ENCODE measurements at regions not wholly inside any gene's neighbourhood (a gene's known extent, or its start where the extent isn't known, plus 50 kb on each side); places are given as distances from the start of the nearest gene placed in this dataset.
A peak's percentile ranks its signal among the peaks of the same experiment; 100 is the strongest.

DNA sequence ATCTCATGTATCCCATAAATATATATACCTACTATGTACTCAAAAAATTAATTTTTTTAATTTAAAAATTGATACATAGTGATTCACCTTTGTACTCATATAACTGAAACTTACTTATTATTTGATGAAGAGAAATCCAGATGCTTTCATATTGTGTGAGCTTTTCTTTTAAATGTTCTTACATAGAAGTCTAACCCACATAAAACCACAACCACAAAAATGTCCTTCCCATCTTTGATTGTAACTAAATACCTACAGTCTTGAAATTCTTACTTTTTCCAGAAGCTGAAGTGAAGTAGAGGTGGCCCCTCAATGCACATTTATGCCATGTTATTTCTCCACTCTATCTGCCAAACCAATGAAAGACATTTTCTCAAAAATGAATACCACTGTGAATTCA is 117.9 kb upstream of the COL5A2 start:
- no peaks in the 10 kb centered on the region for H3K27me3 ChIP-seq (ENCODE audit: control insufficient read depth in 2 of 2, insufficient read depth in 2 of 2, low read length in 2 of 2)
- H3K27me3 Mint-ChIP-seq, result no peaks in the 10 kb centered on the region
- H3K9me3 ChIP-seq (ENCODE audit: control insufficient read depth in 2 of 3, low read length in 3 of 3), result no peaks in the 10 kb centered on the region
- H3K4me3 Mint-ChIP-seq, result peak overlapping the region in 9 of 10 donors; percentile 28 to 77 (median 66)
- no peak overlapping the region for H3K4me3 ChIP-seq (ENCODE audit: low read length)
- no peaks in the 10 kb centered on the region for H3K36me3 ChIP-seq (ENCODE audit: control insufficient read depth in 2 of 3, insufficient read depth in 3 of 3, low read length in 3 of 3)
- peak overlapping the region in 6 of 9 donors; percentile 13 to 81 (median 52) for H3K27ac Mint-ChIP-seq
- DNase-seq (peak in 4 of 9 donors; percentile 29 to 45 (median 44)), ATAC-seq (no peak)
- peaks cover 0 to 6% (median under 1%) of the 10 kb centered on the region in 5 donors for H3K36me3 Mint-ChIP-seq
- peaks cover 38 to 82% (median 73%) of the 10 kb centered on the region in 7 donors for H3K4me1 Mint-ChIP-seq
- no peak overlapping the region for H3K27ac ChIP-seq (ENCODE audit: low read depth, low read length)
- peaks cover 35 to 62% of the 10 kb centered on the region in 2 donors for H3K4me1 ChIP-seq (ENCODE audit: control insufficient read depth in 2 of 2, insufficient read depth in 2 of 2, low read length in 2 of 2)
- intact Hi-C loops (cut with micrococcal nuclease), result no loop called here
- ChIA-PET CTCF (interaction anchor here (2.2 kb wide), 1 partner anchor 10 kb away, joined by 7 read pairs; no protein-coding TSS in a partner anchor), POLR2A (no interaction called here)
- H3K9me3 Mint-ChIP-seq, result peaks cover 0 to 18% (median 0%) of the 10 kb centered on the region in 11 donors

DNA sequence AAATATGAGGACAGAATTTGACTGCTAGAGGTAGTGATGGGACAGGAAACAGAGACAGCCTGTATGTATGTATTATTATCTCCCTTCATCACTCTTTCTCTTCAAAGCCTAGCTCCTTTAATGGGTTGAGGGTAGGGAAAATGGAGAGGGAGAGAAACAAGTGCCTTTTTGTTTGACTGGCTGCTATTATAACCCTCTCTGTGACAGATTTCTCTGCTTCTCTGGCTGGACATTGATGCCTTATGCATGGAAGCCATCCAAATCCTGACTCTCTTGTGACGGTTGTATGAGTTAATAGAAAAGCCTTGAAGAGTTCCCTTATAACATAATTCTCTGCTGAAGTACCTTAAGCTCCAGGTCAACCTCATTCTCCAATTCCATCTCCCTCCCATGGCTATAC is 118.5 kb upstream of the COL5A2 start:
- Mint-ChIP-seq H3K4me1 (peaks cover 43 to 88% (median 79%) of the 10 kb centered on the region in 7 donors), H3K27ac (peak overlapping the region in 4 of 9 donors; percentile 40 to 81 (median 56))
- intact Hi-C loops (cut with micrococcal nuclease), result loop anchor here in 1 of 2 donors (2.0 kb wide), 1 partner anchor 15 kb away; no protein-coding TSS in a partner anchor

DNA sequence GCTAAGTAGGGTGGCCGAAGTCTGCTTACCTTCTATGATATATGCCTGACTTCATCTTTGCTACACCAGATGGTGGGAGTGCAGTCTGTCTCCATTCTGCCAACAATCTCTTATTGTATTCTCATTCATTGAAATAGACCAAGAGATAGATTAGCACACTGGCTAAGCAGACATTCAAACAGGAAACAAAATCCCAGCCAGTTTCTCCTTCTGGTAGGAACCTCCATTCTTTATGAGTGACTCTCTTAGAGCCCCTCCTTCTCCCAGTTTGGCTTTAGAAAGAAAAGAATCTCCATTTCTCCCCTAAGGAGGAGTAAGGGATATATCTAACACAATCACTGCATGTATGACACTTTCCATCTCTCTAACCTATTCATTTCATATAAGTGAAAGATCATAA is 118.9 kb upstream of the COL5A2 start:
- H3K4me3 Mint-ChIP-seq, result peak overlapping the region in 8 of 10 donors; percentile 38 to 77 (median 62)
- ATAC-seq (no peak), DNase-seq (no peak)
- peaks cover 46 to 92% (median 83%) of the 10 kb centered on the region in 7 donors for H3K4me1 Mint-ChIP-seq
- POLR2A ChIA-PET, result interaction anchor here (0.6 to 0.7 kb wide), 2 partner anchors 183 to 203 kb away, joined by 3 read pairs; no protein-coding TSS in a partner anchor
- no peaks in the 10 kb centered on the region for H3K27me3 ChIP-seq (ENCODE audit: control insufficient read depth in 2 of 2, insufficient read depth in 2 of 2, low read length in 2 of 2)
- peaks cover 0 to 6% (median 4%) of the 10 kb centered on the region in 5 donors for H3K36me3 Mint-ChIP-seq
- peaks cover 0 to 20% (median 0%) of the 10 kb centered on the region in 11 donors for H3K9me3 Mint-ChIP-seq
- no peak overlapping the region for H3K4me3 ChIP-seq (ENCODE audit: low read length)
- no peaks in the 10 kb centered on the region for H3K9me3 ChIP-seq (ENCODE audit: control insufficient read depth in 2 of 3, low read length in 3 of 3)
- CTCF ChIA-PET, result no interaction called here
- no peaks in the 10 kb centered on the region for H3K27me3 Mint-ChIP-seq
- H3K4me1 ChIP-seq (ENCODE audit: control insufficient read depth in 2 of 2, insufficient read depth in 2 of 2, low read length in 2 of 2), result peaks cover 42 to 73% of the 10 kb centered on the region in 2 donors
- intact Hi-C loops (cut with micrococcal nuclease), result loop anchor here in 1 of 2 donors (2.0 kb wide), 1 partner anchor 14 kb away; no protein-coding TSS in a partner anchor
- H3K27ac Mint-ChIP-seq, result peak overlapping the region in 5 of 9 donors; percentile 21 to 81 (median 48)
- no peaks in the 10 kb centered on the region for H3K36me3 ChIP-seq (ENCODE audit: control insufficient read depth in 2 of 3, insufficient read depth in 3 of 3, low read length in 3 of 3)
- H3K27ac ChIP-seq (ENCODE audit: low read depth, low read length), result no peak overlapping the region

More for the DNA sequence above, 118.5 kb upstream of the COL5A2 start:
- no peak for DNase-seq
- H3K9me3 Mint-ChIP-seq, result peaks cover 0 to 18% (median 0%) of the 10 kb centered on the region in 11 donors
- peaks cover 37 to 68% of the 10 kb centered on the region in 2 donors for H3K4me1 ChIP-seq (ENCODE audit: control insufficient read depth in 2 of 2, insufficient read depth in 2 of 2, low read length in 2 of 2)
- H3K27me3 ChIP-seq (ENCODE audit: control insufficient read depth in 2 of 2, insufficient read depth in 2 of 2, low read length in 2 of 2), result no peaks in the 10 kb centered on the region
- H3K9me3 ChIP-seq (ENCODE audit: control insufficient read depth in 2 of 3, low read length in 3 of 3), result no peaks in the 10 kb centered on the region
- H3K36me3 ChIP-seq (ENCODE audit: control insufficient read depth in 2 of 3, insufficient read depth in 3 of 3, low read length in 3 of 3), result no peaks in the 10 kb centered on the region
- ChIA-PET POLR2A (interaction anchor here (0.7 kb wide), 1 partner anchor 203 kb away, joined by 3 read pairs; no protein-coding TSS in a partner anchor), CTCF (interaction anchor here (2.2 kb wide), 1 partner anchor 10 kb away, joined by 7 read pairs; no protein-coding TSS in a partner anchor)
- no peak overlapping the region for H3K27ac ChIP-seq (ENCODE audit: low read depth, low read length)
- no peak for ATAC-seq
- peaks cover 0 to 6% (median 4%) of the 10 kb centered on the region in 5 donors for H3K36me3 Mint-ChIP-seq
- no peak overlapping the region for H3K4me3 ChIP-seq (ENCODE audit: low read length)
- H3K4me3 Mint-ChIP-seq, result peak overlapping the region in 8 of 10 donors; percentile 38 to 77 (median 62)
- H3K27me3 Mint-ChIP-seq, result no peaks in the 10 kb centered on the region

DNA sequence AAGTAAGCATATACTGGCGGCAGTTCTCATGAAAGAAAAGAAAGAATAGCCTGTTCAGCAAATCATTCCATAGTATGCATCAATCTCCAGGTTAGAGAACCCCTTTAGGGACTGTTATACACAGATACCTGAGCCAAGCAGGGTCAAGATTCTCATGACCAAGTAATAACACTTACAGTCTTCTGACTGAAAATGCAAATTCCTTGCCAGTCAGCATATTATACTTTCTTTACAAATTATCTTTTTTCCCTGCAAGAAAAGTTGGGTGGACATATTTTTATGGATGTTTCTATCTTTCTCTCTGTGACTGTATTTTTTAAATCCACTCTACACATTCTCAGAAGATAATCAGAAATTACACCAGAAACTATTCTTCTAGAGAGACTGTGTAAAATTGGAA is 120.4 kb upstream of the COL5A2 start:
- POLR2A ChIA-PET, result no interaction called here
- Histone ChIP-seq H3K4me1 (ENCODE audit: control insufficient read depth in 2 of 2, insufficient read depth in 2 of 2, low read length in 2 of 2) (peaks cover 52 to 87% of the 10 kb centered on the region in 2 donors), H3K36me3 (ENCODE audit: control insufficient read depth in 2 of 3, insufficient read depth in 3 of 3, low read length in 3 of 3) (no peaks in the 10 kb centered on the region), H3K27me3 (ENCODE audit: control insufficient read depth in 2 of 2, insufficient read depth in 2 of 2, low read length in 2 of 2) (no peaks in the 10 kb centered on the region), H3K27ac (ENCODE audit: low read depth, low read length) (no peak overlapping the region), H3K9me3 (ENCODE audit: control insufficient read depth in 2 of 3, low read length in 3 of 3) (no peaks in the 10 kb centered on the region), H3K4me3 (ENCODE audit: low read length) (no peak overlapping the region)
- DNase-seq, result no peak
- Mint-ChIP-seq H3K27me3 (no peaks in the 10 kb centered on the region), H3K27ac (peak overlapping the region in 3 of 9 donors; percentile 81 to 86 (median 83)), H3K4me3 (peak overlapping the region in 8 of 10 donors; percentile 5 to 81 (median 65)), H3K9me3 (peaks cover 0 to 24% (median 0%) of the 10 kb centered on the region in 11 donors), H3K36me3 (peaks cover 0 to 9% (median 4%) of the 10 kb centered on the region in 5 donors), H3K4me1 (peaks cover 57 to 98% (median 91%) of the 10 kb centered on the region in 7 donors)
- intact Hi-C loops (cut with micrococcal nuclease), result loop anchor here (2.0 to 5.0 kb wide), 8 partner anchors 13 to 482 kb away; partner anchors contain the start of genes ASNSD1 (in 1 of the 2), ORMDL1 (in 1 of the 2), PMS1 (in 1 of the 2) and SLC40A1 (in 1 of the 2)
- ATAC-seq, result no peak
- CTCF ChIA-PET, result interaction anchor here (1.2 kb wide), 1 partner anchor 10 kb away, joined by 3 read pairs; no protein-coding TSS in a partner anchor

DNA sequence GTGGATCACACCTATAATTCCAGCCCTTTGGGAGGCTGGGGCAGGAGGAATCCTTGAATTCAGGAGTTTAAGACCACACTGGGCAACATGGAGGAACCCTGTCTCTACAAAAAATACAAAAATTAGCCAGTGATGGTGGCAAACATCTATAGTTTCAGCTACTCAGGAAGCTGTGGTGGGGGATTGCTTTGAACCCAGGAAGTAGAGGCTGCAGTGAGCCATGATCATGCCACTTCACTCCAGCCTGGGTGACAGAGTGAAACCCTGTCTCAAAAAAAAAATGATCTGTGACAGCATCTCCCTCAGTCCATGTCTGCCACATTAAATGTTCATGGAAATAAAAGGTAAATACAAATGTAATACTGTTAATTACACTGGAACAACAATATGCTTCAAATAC is 121.4 kb upstream of the COL5A2 start:
- Histone ChIP-seq H3K9me3 (ENCODE audit: control insufficient read depth in 2 of 3, low read length in 3 of 3) (no peaks in the 10 kb centered on the region), H3K36me3 (ENCODE audit: control insufficient read depth in 2 of 3, insufficient read depth in 3 of 3, low read length in 3 of 3) (no peaks in the 10 kb centered on the region), H3K27ac (ENCODE audit: low read depth, low read length) (no peak overlapping the region), H3K4me1 (ENCODE audit: control insufficient read depth in 2 of 2, insufficient read depth in 2 of 2, low read length in 2 of 2) (peaks cover 56 to 92% of the 10 kb centered on the region in 2 donors), H3K27me3 (ENCODE audit: control insufficient read depth in 2 of 2, insufficient read depth in 2 of 2, low read length in 2 of 2) (no peaks in the 10 kb centered on the region), H3K4me3 (ENCODE audit: low read length) (no peak overlapping the region)
- intact Hi-C loops (cut with micrococcal nuclease), result loop anchor here (2.0 to 5.0 kb wide), 7 partner anchors 106 to 481 kb away; partner anchors contain the start of genes ASNSD1 (in 1 of the 2), ORMDL1 (in 1 of the 2), PMS1 (in 1 of the 2) and SLC40A1 (in 1 of the 2)
- Mint-ChIP-seq H3K4me3 (peak overlapping the region; percentile 63 to 81 (median 72)), H3K9me3 (peaks cover 0 to 24% (median 0%) of the 10 kb centered on the region in 11 donors), H3K4me1 (peaks cover 60 to 98% (median 95%) of the 10 kb centered on the region in 7 donors), H3K36me3 (peaks cover 0 to 12% (median 4%) of the 10 kb centered on the region in 5 donors), H3K27me3 (no peaks in the 10 kb centered on the region), H3K27ac (peak overlapping the region; percentile 50 to 91 (median 83))
- DNase-seq (peak in 7 of 9 donors; percentile 41 to 77 (median 67)), ATAC-seq (peak; percentile 73)
- CTCF ChIA-PET, result interaction anchor here (1.2 kb wide), 1 partner anchor 9 kb away, joined by 3 read pairs; no protein-coding TSS in a partner anchor
- POLR2A ChIA-PET, result interaction anchor here (0.6 kb wide), 1 partner anchor 342 kb away, joined by 3 read pairs; no protein-coding TSS in a partner anchor

DNA sequence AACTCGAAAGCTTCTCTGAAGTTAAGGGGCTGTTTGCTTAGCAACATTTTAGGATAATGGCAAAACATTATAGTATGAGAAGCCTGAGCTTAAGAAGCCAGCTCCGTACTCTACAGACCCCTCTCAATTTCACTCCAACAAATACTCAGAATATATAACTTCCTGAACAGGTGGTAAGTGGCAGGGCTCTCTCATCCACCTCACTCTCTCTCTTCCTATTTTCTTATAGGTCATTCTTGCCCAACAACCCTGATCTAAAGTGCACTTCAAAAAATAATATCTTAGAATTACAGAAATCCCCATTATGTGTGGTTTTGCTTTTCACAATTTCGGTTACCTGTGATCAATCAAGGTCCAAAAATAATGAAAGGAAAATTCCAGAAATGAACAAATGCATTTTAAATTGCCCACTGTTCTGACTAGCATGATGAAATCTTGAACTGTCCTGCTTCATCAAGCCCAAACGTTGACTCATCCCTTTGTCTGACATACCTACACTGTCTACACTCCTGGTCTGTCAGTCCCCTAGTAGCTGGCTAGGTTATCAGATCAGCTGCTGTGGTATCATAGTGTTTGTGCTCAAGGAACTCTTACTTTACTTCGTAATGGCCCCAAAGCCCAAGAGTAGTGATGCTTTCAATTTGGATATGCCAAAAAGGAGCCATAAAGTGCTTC is 122.8 kb upstream of the COL5A2 start:
- H3K36me3 ChIP-seq (ENCODE audit: control insufficient read depth in 2 of 3, insufficient read depth in 3 of 3, low read length in 3 of 3), result no peaks in the 10 kb centered on the region
- Mint-ChIP-seq H3K9me3 (peaks cover 0 to 24% (median 0%) of the 10 kb centered on the region in 11 donors), H3K27ac (peak overlapping the region in 8 of 9 donors; percentile 25 to 95 (median 70)), H3K27me3 (no peaks in the 10 kb centered on the region), H3K4me3 (peak overlapping the region in 8 of 10 donors; percentile 4 to 74 (median 60)), H3K4me1 (peaks cover 57 to 96% (median 91%) of the 10 kb centered on the region in 7 donors), H3K36me3 (peaks cover 0 to 12% (median 4%) of the 10 kb centered on the region in 5 donors)
- intact Hi-C loops (cut with micrococcal nuclease), result loop anchor here (5.0 kb wide), 6 partner anchors 105 to 480 kb away; partner anchors contain the start of genes ASNSD1 (in 1 of the 2), ORMDL1 (in 1 of the 2), PMS1 (in 1 of the 2) and SLC40A1 (in 1 of the 2)
- DNase-seq (no peak), ATAC-seq (no peak)
- H3K27ac ChIP-seq (ENCODE audit: low read depth, low read length), result no peak overlapping the region
- ChIA-PET POLR2A (no interaction called here), CTCF (no interaction called here)
- peaks cover 56 to 88% of the 10 kb centered on the region in 2 donors for H3K4me1 ChIP-seq (ENCODE audit: control insufficient read depth in 2 of 2, insufficient read depth in 2 of 2, low read length in 2 of 2)
- no peaks in the 10 kb centered on the region for H3K9me3 ChIP-seq (ENCODE audit: control insufficient read depth in 2 of 3, low read length in 3 of 3)
- no peaks in the 10 kb centered on the region for H3K27me3 ChIP-seq (ENCODE audit: control insufficient read depth in 2 of 2, insufficient read depth in 2 of 2, low read length in 2 of 2)
- no peak overlapping the region for H3K4me3 ChIP-seq (ENCODE audit: low read length)

Data from naive thymus-derived CD4-positive, alpha-beta T cell (primary cell).